K562 (cell line): ENCODE measurements at regions not wholly inside any gene's neighbourhood (a gene's known extent, or its start where the extent isn't known, plus 50 kb on each side); places are given as distances from the start of the nearest gene placed in this dataset.

Source experiments
- ATAC-seq: fragments of 200-7000 bp; cut with Tn5 transposase; 3 replicates; pipeline ENCODE4 v1.9.1; 2020; ENCODE audit warnings: moderate library complexity
- BruUV-seq: library from RNA; stranded (reverse); fragments of 400-500 nt; replicated peaks from 2 replicates; lab custom pipeline; 2021; lab: Mats Ljungman, UMichigan
- CTCF ChIA-PET: fragments of 300-600 bp; formaldehyde crosslinking; extraction: SDS; loops from one replicate; lab custom pipeline; 2021; ENCODE audit warnings: low intra/inter-chr PET ratio; lab: Yijun Ruan, JAX
- POLR2A ChIA-PET: fragments of 300-600, 350-650 bp; sonication (Branson Sonifier 250); formaldehyde crosslinking; extraction: SDS; loops from one replicate; lab custom pipeline; 2021; ENCODE audit warnings: antibody characterized with exemption, inconsistent platforms; lab: Yijun Ruan, JAX
- DNase-seq, 4 experiments: peaks; one replicate each; pipeline versions ENCODE4 v3.0.0 to v3.0.0-alpha.2; 2011 to 2018; ENCODE audit warnings: low spot score in 3 of 4, mixed read lengths in 3 of 4; ENCODE audit errors: extremely low read depth in 1 of 4
- FAIRE-seq: peaks from 2 replicates; lab custom pipeline; 2011; peaks lifted over from hg19 to GRCh38; lab: Jason Lieb, UNC
- H2AFZ ChIP-seq: 2 replicates; pipeline ENCODE4 v1.6.0; 2011; ENCODE audit warnings: low read depth, low read length, control low read depth, inconsistent platforms
- H3K27ac ChIP-seq: fragments of 200-600 bp; 3 replicates; pipeline ENCODE4 v1.8.0; 2011; ENCODE audit warnings: low read depth, mild to moderate bottlenecking, control low read depth, inconsistent platforms, low read length, moderate library complexity, mixed read lengths; ENCODE audit errors: extremely low read depth
- H3K27me3 ChIP-seq, 2 experiments: fragments of 300-600 bp in 1 of 2; 2 replicates in 1 of 2; 3 replicates in 1 of 2; pipeline versions ENCODE4 v1.6.0 to v1.8.0; 2011; ENCODE audit warnings: inconsistent platforms in 2 of 2, low read length in 2 of 2, mild to moderate bottlenecking in 1 of 2, mixed read lengths in 1 of 2, moderate library complexity in 1 of 2; ENCODE audit not compliant: control insufficient read depth in 2 of 2, insufficient read depth in 2 of 2
- H3K36me3 ChIP-seq: fragments of 300-600 bp; 3 replicates; pipeline ENCODE4 v1.8.0; 2011; ENCODE audit warnings: mild to moderate bottlenecking, low read length, inconsistent platforms; ENCODE audit not compliant: control insufficient read depth, insufficient read depth
- H3K4me1 ChIP-seq, 2 experiments: fragments of 200-600 bp in 1 of 2; replicated peaks in 1 of 2; 2 replicates in 1 of 2; 3 replicates in 1 of 2; pipeline versions ENCODE4 v1.5.1 to v1.8.0; 2011; ENCODE audit warnings: inconsistent platforms in 2 of 2, low read length in 2 of 2, mild to moderate bottlenecking in 1 of 2, mixed read lengths in 1 of 2, moderate library complexity in 1 of 2; ENCODE audit not compliant: control insufficient read depth in 2 of 2, insufficient read depth in 2 of 2
- H3K4me2 ChIP-seq: 2 replicates; pipeline ENCODE4 v1.6.1; 2011; ENCODE audit warnings: low read length, control low read depth, inconsistent platforms, mixed read lengths; ENCODE audit not compliant: insufficient read depth
- H3K4me3 ChIP-seq: fragments of 200-600 bp; sonication (generic), shearing (Covaris generic); 2 replicates; pipeline ENCODE4 v1.5.1; 2016; ENCODE audit warnings: control low read depth, inconsistent platforms
- H3K79me2 ChIP-seq: fragments of 200-600 bp; 3 replicates; pipeline ENCODE4 v1.8.0; 2011; ENCODE audit warnings: low read length, inconsistent platforms; ENCODE audit not compliant: control insufficient read depth, insufficient read depth
- H3K9ac ChIP-seq, 2 experiments: 2 replicates each; pipeline versions ENCODE4 v1.6.0 to v1.6.1; 2011; ENCODE audit warnings: low read depth in 2 of 2, low read length in 2 of 2, control low read depth in 1 of 2, inconsistent platforms in 1 of 2, mild to moderate bottlenecking in 1 of 2, mixed read lengths in 1 of 2; ENCODE audit not compliant: insufficient read depth in 1 of 2
- H3K9me1 ChIP-seq: one replicate; pipeline ENCODE4 v1.6.0; 2011; ENCODE audit warnings: inconsistent platforms, mild to moderate bottlenecking, low read length, moderate library complexity; ENCODE audit not compliant: control insufficient read depth, insufficient read depth
- H3K9me3 ChIP-seq: replicated peaks from 2 replicates; pipeline ENCODE4 v1.5.1; 2011; ENCODE audit warnings: low read depth, low read length, inconsistent platforms; ENCODE audit not compliant: control insufficient read depth, insufficient read depth
- H4K20me1 ChIP-seq: replicated peaks from 2 replicates; pipeline ENCODE4 v1.6.1; 2011; ENCODE audit warnings: low read length, inconsistent platforms, mixed read lengths; ENCODE audit not compliant: control insufficient read depth, insufficient read depth
- C11orf30 ChIP-seq: fragments of 450-650 bp; IDR thresholded peaks from 2 replicates; pipeline ENCODE4 v1.6.1; 2016; ENCODE audit warnings: low read depth, mild to moderate bottlenecking
- CBFA2T2 ChIP-seq: fragments of 450-650 bp; conservative IDR thresholded peaks from 2 replicates; pipeline ENCODE4 v1.6.1; 2017; ENCODE audit warnings: mild to moderate bottlenecking
- PML ChIP-seq: IDR thresholded peaks from 2 replicates; pipeline ENCODE4 v1.6.1; 2012; ENCODE audit warnings: low read length, inconsistent platforms
- POLR2G ChIP-seq: fragments of 200-400 bp; formaldehyde crosslinking; IDR thresholded peaks from 2 replicates; pipeline ENCODE4 v1.6.1; 2017; ENCODE audit warnings: low read depth, mild to moderate bottlenecking, antibody characterized with exemption, low read length, moderate library complexity
- TAL1 ChIP-seq: fragments of 450-650 bp; IDR thresholded peaks from 2 replicates; pipeline ENCODE4 v1.6.1; 2016; ENCODE audit warnings: mild to moderate bottlenecking
- ZFPM2 ChIP-seq: fragments of 250-450 bp; sonication (Bioruptor Pico); IDR thresholded peaks from 2 replicates; pipeline ENCODE4 v1.5.1; 2022; ENCODE audit warnings: mild to moderate bottlenecking
- WGBS: fragments of 100-300 bp; shearing (Covaris generic); methylation state at CpG from one replicate; pipeline ENCODE4 v1.1.6; 2016; ENCODE audit warnings: low coverage, mixed read lengths; ENCODE audit not compliant: insufficient coverage; ENCODE audit errors: missing lambda C conversion rate; 5-methylcytosine and 5-hydroxymethylcytosine counted together
- in situ Hi-C: fragments of 300-500 bp; cut with MboI; formaldehyde crosslinking; loops from 4 replicates; pipeline ENCODE4 v1.15.0; 2018; ENCODE audit warnings: inconsistent platforms, mixed read lengths
- intact Hi-C: fragments of 100-400 bp; cut with micrococcal nuclease; formaldehyde crosslinking; loops from 2 replicates; pipeline ENCODE4 v1.14.2; 2022
- TF ChIP-seq, protein P1 (sequence below): fragments of 250-450 bp; sonication (Bioruptor Pico); IDR thresholded peaks from 2 replicates; pipeline ENCODE4 v1.5.0; 2021; ENCODE audit warnings: mild to moderate bottlenecking, moderate library complexity
- TF ChIP-seq, protein P2 (sequence below): sonication (generic); IDR thresholded peaks from 2 replicates; pipeline ENCODE4 v1.6.1; 2016

DNA sequence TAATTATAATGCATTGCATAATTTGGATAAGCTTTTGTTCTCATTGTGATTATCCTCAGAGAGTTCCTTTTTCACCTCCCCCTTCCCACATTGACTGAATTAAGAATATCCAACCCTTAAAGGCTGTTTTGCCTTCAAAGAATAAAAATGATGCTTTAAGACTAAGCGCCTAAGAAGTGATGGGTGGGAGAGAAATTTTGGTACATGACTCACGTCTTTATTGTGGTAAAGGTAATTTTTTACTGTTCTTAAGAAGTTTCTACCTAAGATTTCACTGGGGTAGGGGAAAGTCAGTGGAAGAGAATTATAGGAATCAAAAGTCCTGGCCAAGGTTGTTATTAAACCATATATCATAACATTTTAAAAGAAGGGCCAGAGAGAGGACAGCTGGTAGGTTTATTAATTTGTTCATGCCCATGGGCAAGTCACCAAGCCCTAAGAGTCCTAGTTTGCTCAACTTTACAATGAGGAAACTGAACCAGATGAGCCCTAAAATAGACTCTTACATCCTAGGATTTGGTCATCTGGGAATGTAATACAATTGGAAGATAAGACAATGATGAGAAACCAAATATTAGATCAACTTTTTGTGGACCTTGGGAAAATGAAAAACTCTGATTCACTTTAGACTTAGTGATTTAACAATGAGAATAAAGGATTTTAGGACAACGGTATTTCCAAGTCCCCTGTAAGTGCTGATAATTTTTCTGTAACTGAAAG, 101.1 kb upstream of the RASGRP1 start:
- no TSS peak for BruUV-seq
- no peak for ATAC-seq

DNA sequence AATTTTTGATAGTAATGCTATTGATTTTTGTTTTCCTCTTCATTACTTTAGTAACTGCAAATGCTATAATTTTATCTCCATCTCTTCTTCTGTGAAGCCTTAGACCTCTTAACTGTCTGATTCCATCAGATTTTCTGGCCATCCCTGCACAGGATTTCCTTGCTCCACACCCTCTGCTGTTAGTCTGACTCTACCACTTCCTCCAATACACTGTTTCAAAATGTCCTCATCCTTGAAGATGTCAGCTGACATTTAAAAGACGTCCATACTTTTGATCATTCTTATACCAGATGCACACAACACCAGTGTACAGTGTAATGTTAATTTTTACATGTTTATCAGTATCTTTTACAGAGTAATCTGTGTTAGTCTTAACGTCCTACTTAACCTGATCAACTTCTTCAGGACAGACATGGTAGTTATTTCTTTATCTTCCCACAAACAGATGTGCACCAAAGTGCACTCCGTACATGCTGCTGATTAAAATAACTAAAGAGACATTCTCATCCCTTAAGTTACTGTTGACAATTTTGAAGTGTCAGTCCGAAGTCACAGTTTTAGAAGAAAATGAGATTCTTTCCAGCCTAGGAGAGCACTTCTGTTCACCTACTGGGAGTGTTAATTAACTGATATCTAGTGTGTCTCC, 102.4 kb upstream of the RASGRP1 start:
- ATAC-seq (no peak), FAIRE-seq (no peak), DNase-seq (no peak)
- no peak overlapping the region for H2AFZ ChIP-seq
- H3K4me3 ChIP-seq: no peak overlapping the region
- no peaks in the 10 kb centered on the region for H3K36me3 ChIP-seq
- no peaks in the 10 kb centered on the region for H4K20me1 ChIP-seq
- H3K27me3 ChIP-seq: peaks cover 10 to 11% of the 10 kb centered on the region in 2 experiments; a peak in 4 of 5 replicates
- BruUV-seq: no TSS peak
- H3K9ac ChIP-seq: no peak overlapping the region
- H3K9me3 ChIP-seq: no peaks in the 10 kb centered on the region
- 0% methylated on average over 4 of the region's 4 CpGs for WGBS
- ChIA-PET CTCF (interaction anchor here (0.6 to 0.7 kb wide), 2 partner anchors 26 to 32 kb away, joined by 3 read pairs; no protein-coding TSS in a partner anchor), POLR2A (no interaction called here)
- no peak overlapping the region for H3K27ac ChIP-seq
- no peaks in the 10 kb centered on the region for H3K9me1 ChIP-seq
- no peaks in the 10 kb centered on the region for H3K79me2 ChIP-seq
- intact Hi-C loops (no loop called here), in situ Hi-C loops (no loop called here)
- no peaks in the 10 kb centered on the region for H3K4me1 ChIP-seq
- H3K4me2 ChIP-seq: no peak overlapping the region
- TF ChIP-seq ZFPM2: no peak
- TF ChIP-seq, protein P1, sequence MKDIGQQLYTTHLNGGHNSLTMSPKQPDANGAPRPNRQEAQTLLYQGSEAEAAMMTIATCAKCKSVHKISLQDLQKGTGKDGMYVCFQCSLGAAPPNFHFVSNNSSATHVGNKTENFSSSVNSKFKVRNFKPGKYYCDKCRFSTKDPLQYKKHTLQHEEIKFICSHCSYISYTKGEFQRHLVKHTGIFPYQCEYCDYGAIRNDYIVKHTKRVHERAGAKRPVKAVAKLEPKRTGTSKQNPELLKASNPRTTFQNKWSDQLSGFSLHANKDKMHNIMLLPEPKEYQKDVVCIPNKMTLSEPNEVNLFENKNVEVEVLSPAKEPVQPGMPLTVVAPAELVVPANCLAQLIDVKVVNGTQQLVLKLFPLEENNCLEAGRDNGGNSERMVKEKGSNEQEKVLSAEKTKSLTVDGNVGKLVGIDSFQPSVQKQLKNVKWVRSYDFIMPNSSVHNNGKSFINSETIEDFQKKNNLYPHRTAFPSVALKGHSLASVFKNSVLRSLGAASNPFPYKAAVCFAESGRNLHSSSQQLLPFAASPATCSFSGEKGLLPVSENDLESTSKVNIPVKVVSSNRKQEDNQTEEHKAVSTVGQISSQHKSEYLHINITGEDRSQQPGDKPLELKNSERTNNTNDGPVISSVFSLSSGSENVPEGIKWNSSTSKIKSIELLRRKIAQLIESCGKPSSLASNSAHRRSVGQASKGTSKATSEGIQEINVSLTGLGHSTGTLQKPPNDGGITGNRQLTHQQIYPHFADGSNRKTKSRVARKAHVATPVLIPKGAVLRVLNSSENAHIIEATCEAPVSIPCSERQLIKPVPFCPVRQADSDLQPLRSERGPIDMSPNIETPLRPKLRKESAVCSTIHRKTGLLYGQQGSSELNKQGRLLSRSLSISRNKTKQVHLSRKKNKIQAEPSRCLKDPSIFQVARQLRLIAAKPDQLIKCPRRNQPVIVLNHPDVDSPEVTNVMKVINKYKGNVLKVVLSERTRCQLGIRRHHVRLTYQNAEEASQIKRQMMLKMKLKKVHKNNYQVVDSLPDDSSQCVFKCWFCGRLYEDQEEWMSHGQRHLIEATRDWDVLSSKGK (CRISPR knock-in tag): no peak
- TF ChIP-seq, protein P2, sequence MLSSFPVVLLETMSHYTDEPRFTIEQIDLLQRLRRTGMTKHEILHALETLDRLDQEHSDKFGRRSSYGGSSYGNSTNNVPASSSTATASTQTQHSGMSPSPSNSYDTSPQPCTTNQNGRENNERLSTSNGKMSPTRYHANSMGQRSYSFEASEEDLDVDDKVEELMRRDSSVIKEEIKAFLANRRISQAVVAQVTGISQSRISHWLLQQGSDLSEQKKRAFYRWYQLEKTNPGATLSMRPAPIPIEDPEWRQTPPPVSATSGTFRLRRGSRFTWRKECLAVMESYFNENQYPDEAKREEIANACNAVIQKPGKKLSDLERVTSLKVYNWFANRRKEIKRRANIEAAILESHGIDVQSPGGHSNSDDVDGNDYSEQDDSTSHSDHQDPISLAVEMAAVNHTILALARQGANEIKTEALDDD: peak; percentile 66
- TF ChIP-seq CBFA2T2: peak; percentile 16; the same call in 1 of the 2 replicates
- no peak for TF ChIP-seq C11orf30
- no peak for TF ChIP-seq TAL1
- no peak for TF ChIP-seq PML

More for the DNA sequence above, 101.1 kb upstream of the RASGRP1 start:
- TF ChIP-seq POLR2G: no peak
- H3K4me2 ChIP-seq: no peak overlapping the region
- ChIA-PET CTCF (no interaction called here), POLR2A (interaction anchor here (1.3 kb wide), 1 partner anchor 17 kb away, joined by 3 read pairs; no protein-coding TSS in a partner anchor)
- no peaks in the 10 kb centered on the region for H4K20me1 ChIP-seq
- H3K79me2 ChIP-seq: no peaks in the 10 kb centered on the region
- no peak for FAIRE-seq
- 0% methylated on average over 3 of the region's 3 CpGs for WGBS
- no peaks in the 10 kb centered on the region for H3K9me3 ChIP-seq
- H3K9ac ChIP-seq: no peak overlapping the region
- H3K4me1 ChIP-seq: no peaks in the 10 kb centered on the region
- in situ Hi-C loops: no loop called here
- H3K36me3 ChIP-seq: no peaks in the 10 kb centered on the region
- no peak overlapping the region for H3K4me3 ChIP-seq
- no peaks in the 10 kb centered on the region for H3K9me1 ChIP-seq
- DNase-seq: no peak
- intact Hi-C loops: no loop called here
- peaks cover 5% of the 10 kb centered on the region in 2 experiments; a peak in 3 of 5 replicates for H3K27me3 ChIP-seq
- no peak overlapping the region for H3K27ac ChIP-seq
- H2AFZ ChIP-seq: no peak overlapping the region
